Heart right ventricle (tissue), 16 donors: ENCODE measurements at regions not wholly inside any gene's neighbourhood (a gene's known extent, or its start where the extent isn't known, plus 50 kb on each side); places are given as distances from the start of the nearest gene placed in this dataset.

Experiments used
- ATAC-seq, 8 donors: fragments of 200-7000 bp; cut with Tn5 transposase; one replicate each; pipeline ENCODE4 v1.9.1; 2020; ENCODE audit warnings: mild to moderate bottlenecking in 8 of 8, moderate library complexity in 8 of 8, moderate number of reproducible peaks in 1 of 8
- DNase-seq, 2 donors: peaks; one replicate each; pipeline ENCODE4 v3.0.0-alpha.2; 2020
- H3K27ac ChIP-seq, 10 donors: fragments of 200-600 bp; sonication (generic) in 2 of 10; one replicate each; pipeline versions ENCODE4 v1.5.0 to v1.8.0; 2020 to 2022; ENCODE audit warnings: mild to moderate bottlenecking in 3 of 10
- H3K27me3 ChIP-seq, 7 donors: fragments of 200-600 bp; one replicate each; pipeline ENCODE4 v1.8.0; 2021 to 2022; ENCODE audit warnings: mild to moderate bottlenecking in 2 of 7
- H3K36me3 ChIP-seq, 9 donors: fragments of 200-600 bp; sonication (generic) in 1 of 9; one replicate each; pipeline versions ENCODE4 v1.5.0 to v1.8.0; 2020 to 2022; ENCODE audit warnings: mild to moderate bottlenecking in 2 of 9
- H3K4me1 ChIP-seq, 9 donors: fragments of 200-600 bp; sonication (generic) in 1 of 9; one replicate each; pipeline versions ENCODE4 v1.5.0 to v1.8.0; 2020 to 2022; ENCODE audit warnings: mild to moderate bottlenecking in 4 of 9
- H3K4me3 ChIP-seq, 10 donors: fragments of 200-600 bp; sonication (generic) in 2 of 10; one replicate each; pipeline versions ENCODE4 v1.5.0 to v1.8.0; 2020 to 2022; ENCODE audit warnings: mild to moderate bottlenecking in 7 of 10, moderate library complexity in 2 of 10
- H3K9me3 ChIP-seq, 11 donors: fragments of 200-600 bp in 10 of 11; sonication (generic) in 2 of 11; one replicate each; pipeline versions ENCODE4 v1.5.0 to v1.8.0; 2013 to 2022; ENCODE audit warnings: mild to moderate bottlenecking in 2 of 11, control low read depth in 1 of 11, moderate library complexity in 1 of 11
- CTCF ChIP-seq, 9 donors: fragments of 200-600 bp; sonication (generic) in 2 of 9; IDR thresholded peaks; one replicate each; pipeline versions ENCODE4 v1.5.0 to v1.8.0; 2021 to 2022; ENCODE audit warnings: antibody characterized with exemption in 9 of 9, mild to moderate bottlenecking in 5 of 9, moderate library complexity in 1 of 9
- WGBS, 2 donors: extraction: QIAGEN DNeasy Blood & Tissue Kit; methylation state at CpG; one replicate each; pipeline ENCODE4 v1.1.7; 2013; ENCODE audit warnings: inconsistent platforms in 1 of 2; 5-methylcytosine and 5-hydroxymethylcytosine counted together
- intact Hi-C, 10 donors: fragments of 100-400 bp; cut with DNase I; formaldehyde crosslinking; loops; one replicate each; pipeline versions ENCODE4 v1.11.1 to v1.14.2; 2022
- donor health status: Arrhythmogenic right ventricular cardiomyopathy.
- donor health status: ischemic (EF 13 %, LVEDD 7.1; RV severe dilation, severe dysfunction).
- donor health status: healthy with polysubstance abuse.
- donor health status: DM: no; HTN: yes; CAD: no.
- donor health status: DM: no; HTN: no; CAD: no.
- donor health status: ischemic (EF 25% LVEDD 6.9; RV normal size, moderate dysfunction).
- donor health status: ischemic (EF 25% LVEDD 5.7; RV mildly dilated, moderate dysfunction).
- donor health status: healthy.
- donor health status: DM: yes; HTN: yes; CAD: no.
- donor health status: Ischemic cardiomyopathy.
- donor health status: ischemic (EF 35%, LVEDD 5.7; RV mildly dilated, moderate dysfunction).
- donor health status: nonischemic (EF 11% LVEDD 7.7; RV severe dilation, severe dysfunction).
- donor health status: DM: yes; HTN: yes; CAD: no.
- donor health status: PGD.
- donor health status: ischemic (EF 29% LVEDD 5.4; RV normal size, mild dysfunction).
- donor health status: nonischemic (EF 23%, LVEDD 6.1; RV moderate dilation, normal function).

GRCh38 chr13:107360010-107360409 is 792.1 kb upstream of the ARGLU1 start:
- DNase-seq (no peak), ATAC-seq (no peak)
- Histone ChIP-seq H3K36me3 (no peaks in the 10 kb centered on the region), H3K27ac (no peak overlapping the region), H3K27me3 (no peaks in the 10 kb centered on the region), H3K4me1 (no peaks in the 10 kb centered on the region), H3K4me3 (no peak overlapping the region), H3K9me3 (no peaks in the 10 kb centered on the region)
- 85 to 94% methylated on average over 1 of the region's 1 CpG for WGBS, 2 donors
- intact Hi-C loops: no loop called here
- TF ChIP-seq CTCF (IDR thresholded peaks at IDR 0.05): no peak

GRCh38 chr13:107358866-107359265 is 790.9 kb upstream of the ARGLU1 start:
- no peak for ATAC-seq

GRCh38 chr13:107351305-107351704 is 783.4 kb upstream of the ARGLU1 start:
- WGBS, 2 donors: 21 to 24% methylated on average over 8 of the region's 8 CpGs
- no peak for TF ChIP-seq CTCF (IDR thresholded peaks at IDR 0.05)
- H3K9me3 ChIP-seq: no peaks in the 10 kb centered on the region
- H3K4me1 ChIP-seq: no peaks in the 10 kb centered on the region
- ATAC-seq: no peak
- H3K27ac ChIP-seq: no peak overlapping the region
- H3K36me3 ChIP-seq: no peaks in the 10 kb centered on the region
- intact Hi-C loops: no loop called here
- H3K4me3 ChIP-seq: no peak overlapping the region
- H3K27me3 ChIP-seq: peaks cover 0 to 9% (median 0%) of the 10 kb centered on the region in 7 donors
- no peak for DNase-seq

More at GRCh38 chr13:107358866-107359265, 790.9 kb upstream of the ARGLU1 start:
- WGBS, 2 donors: 79 to 86% methylated on average over 1 of the region's 1 CpG
- intact Hi-C loops: no loop called here
- H3K4me1 ChIP-seq: no peaks in the 10 kb centered on the region
- DNase-seq: no peak
- H3K36me3 ChIP-seq: no peaks in the 10 kb centered on the region
- no peak for TF ChIP-seq CTCF (IDR thresholded peaks at IDR 0.05)
- H3K4me3 ChIP-seq: no peak overlapping the region
- H3K27me3 ChIP-seq: no peaks in the 10 kb centered on the region
- H3K27ac ChIP-seq: no peak overlapping the region
- no peaks in the 10 kb centered on the region for H3K9me3 ChIP-seq

GRCh38 chr13:107348925-107349324 is 781.0 kb upstream of the ARGLU1 start:
- Histone ChIP-seq H3K4me1 (no peaks in the 10 kb centered on the region), H3K36me3 (no peaks in the 10 kb centered on the region), H3K27me3 (peaks cover 0 to 9% (median 0%) of the 10 kb centered on the region in 7 donors), H3K4me3 (no peak overlapping the region), H3K9me3 (no peaks in the 10 kb centered on the region), H3K27ac (no peak overlapping the region)
- 85 to 92% methylated on average over 2 of the region's 2 CpGs for WGBS, 2 donors
- ATAC-seq: no peak
- no peak for TF ChIP-seq CTCF (IDR thresholded peaks at IDR 0.05)
- intact Hi-C loops: no loop called here
- DNase-seq: no peak
